GM10248 (cell line): ENCODE measurements at regions not wholly inside any gene's neighbourhood (a gene's known extent, or its start where the extent isn't known, plus 50 kb on each side); places are given as distances from the start of the nearest gene placed in this dataset.

ENCODE experiments used
- CTCF ChIA-PET: fragments of 300-600 bp; sonication (Branson Sonifier 250); formaldehyde crosslinking; extraction: SDS; loops from one replicate; lab custom pipeline; 2021; ENCODE audit warnings: antibody characterized with exemption; lab: Yijun Ruan, JAX
- POLR2A ChIA-PET: fragments of 350-650 bp; sonication (Branson Sonifier 250); formaldehyde crosslinking; extraction: SDS; loops from one replicate; lab custom pipeline; 2020; ENCODE audit warnings: antibody characterized with exemption; lab: Yijun Ruan, JAX
- DNase-seq: peaks from one replicate; pipeline ENCODE4 v3.0.0; 2012; ENCODE audit errors: extremely low spot score
- TF ChIP-seq, protein P1 (sequence below): IDR thresholded peaks from 2 replicates; pipeline ENCODE4 v1.5.1; 2012; ENCODE audit warnings: mild to moderate bottlenecking, low read depth; ENCODE audit errors: extremely low read depth, missing control alignments, control extremely low read depth

DNA sequence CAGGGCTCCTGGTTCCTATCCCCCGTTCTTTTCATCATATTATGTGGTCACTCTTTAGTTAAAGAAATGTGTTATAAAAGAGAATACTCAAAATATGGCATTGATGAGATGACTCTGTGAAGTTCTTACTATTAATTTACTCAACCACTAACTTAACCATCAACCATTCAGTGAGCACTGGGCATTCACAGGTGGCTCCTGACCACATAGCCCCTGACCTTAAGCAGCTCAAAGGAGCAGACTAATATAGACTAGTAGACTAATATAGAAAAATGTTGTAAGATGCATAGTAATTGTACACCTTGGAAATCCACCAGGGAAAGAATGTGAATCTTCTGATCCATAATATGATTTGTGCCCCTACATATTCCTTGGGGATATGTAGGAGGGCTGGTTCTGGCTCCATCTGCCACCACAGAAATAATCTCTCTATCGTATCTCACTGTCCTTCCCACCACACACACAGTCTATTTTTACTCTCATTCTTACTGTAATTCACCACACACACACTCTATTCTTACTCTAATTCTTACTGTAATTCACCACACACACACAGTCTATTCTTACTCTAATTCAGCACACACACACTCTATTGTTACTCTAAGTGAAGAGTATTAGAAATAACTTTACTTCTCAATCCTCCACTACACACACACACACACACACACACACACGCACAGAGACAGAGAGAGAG lies 188.9 kb upstream of the ITGA4 start:
- ChIA-PET POLR2A (no interaction called here), CTCF (interaction anchor here (1.4 to 1.6 kb wide), 2 partner anchors 14 to 22 kb away, joined by 3 to 4 read pairs; no protein-coding TSS in a partner anchor)
- no peak for DNase-seq
- TF ChIP-seq, protein P1, sequence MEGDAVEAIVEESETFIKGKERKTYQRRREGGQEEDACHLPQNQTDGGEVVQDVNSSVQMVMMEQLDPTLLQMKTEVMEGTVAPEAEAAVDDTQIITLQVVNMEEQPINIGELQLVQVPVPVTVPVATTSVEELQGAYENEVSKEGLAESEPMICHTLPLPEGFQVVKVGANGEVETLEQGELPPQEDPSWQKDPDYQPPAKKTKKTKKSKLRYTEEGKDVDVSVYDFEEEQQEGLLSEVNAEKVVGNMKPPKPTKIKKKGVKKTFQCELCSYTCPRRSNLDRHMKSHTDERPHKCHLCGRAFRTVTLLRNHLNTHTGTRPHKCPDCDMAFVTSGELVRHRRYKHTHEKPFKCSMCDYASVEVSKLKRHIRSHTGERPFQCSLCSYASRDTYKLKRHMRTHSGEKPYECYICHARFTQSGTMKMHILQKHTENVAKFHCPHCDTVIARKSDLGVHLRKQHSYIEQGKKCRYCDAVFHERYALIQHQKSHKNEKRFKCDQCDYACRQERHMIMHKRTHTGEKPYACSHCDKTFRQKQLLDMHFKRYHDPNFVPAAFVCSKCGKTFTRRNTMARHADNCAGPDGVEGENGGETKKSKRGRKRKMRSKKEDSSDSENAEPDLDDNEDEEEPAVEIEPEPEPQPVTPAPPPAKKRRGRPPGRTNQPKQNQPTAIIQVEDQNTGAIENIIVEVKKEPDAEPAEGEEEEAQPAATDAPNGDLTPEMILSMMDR, result no peak

DNA sequence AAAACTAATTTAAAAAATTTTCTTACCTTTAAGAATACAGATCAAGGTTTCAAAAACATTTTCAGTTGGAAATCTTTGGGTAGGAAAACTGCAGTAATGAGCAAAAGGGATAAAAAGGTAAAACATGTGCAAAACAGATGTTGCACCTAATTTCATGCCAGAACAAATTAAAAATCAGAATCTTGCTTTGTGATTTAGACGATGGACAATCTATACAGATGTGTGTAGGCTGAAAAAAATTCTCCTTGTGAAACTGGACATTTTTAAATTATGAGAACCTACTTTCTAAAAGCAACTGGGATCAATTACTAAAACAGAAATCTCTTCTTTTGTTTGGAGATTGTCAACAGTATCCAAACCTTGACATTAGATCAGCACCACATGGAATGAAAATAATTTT lies 183.2 kb upstream of the ITGA4 start:
- DNase-seq, result no peak
- TF ChIP-seq, protein P1, result no peak
- CTCF ChIA-PET, result interaction anchor here (1.8 kb wide), 1 partner anchor 36 kb away, joined by 5 read pairs; no protein-coding TSS in a partner anchor
- POLR2A ChIA-PET, result no interaction called here

DNA sequence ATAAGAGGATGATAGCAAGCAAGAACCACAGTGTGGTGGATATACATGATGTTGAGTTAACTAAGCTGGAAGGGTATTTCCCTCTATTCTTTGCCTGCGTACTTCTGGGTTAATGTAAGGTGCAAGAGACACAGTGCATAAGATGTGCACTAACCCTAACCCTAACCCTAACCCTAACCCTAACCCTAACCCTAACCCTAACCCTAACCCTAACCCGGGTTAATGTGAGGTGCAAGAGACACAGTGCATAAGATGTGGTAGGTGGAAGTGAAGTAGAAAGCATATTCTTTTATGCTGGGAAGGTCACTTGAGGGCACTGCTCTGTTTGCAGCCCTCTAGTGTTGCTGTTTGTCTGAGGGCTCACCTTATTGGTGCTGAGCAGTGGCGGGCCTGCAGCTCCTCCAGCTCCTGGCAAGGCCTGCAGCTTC lies 181.5 kb upstream of the ITGA4 start:
- DNase-seq, result no peak
- ChIA-PET CTCF (interaction anchor here (0.7 to 1.6 kb wide), 5 partner anchors 26 to 181 kb away, joined by 3 to 4 read pairs (median 3); partner anchors contain the start of gene ITGA4), POLR2A (no interaction called here)
- TF ChIP-seq, protein P1, result no peak

DNA sequence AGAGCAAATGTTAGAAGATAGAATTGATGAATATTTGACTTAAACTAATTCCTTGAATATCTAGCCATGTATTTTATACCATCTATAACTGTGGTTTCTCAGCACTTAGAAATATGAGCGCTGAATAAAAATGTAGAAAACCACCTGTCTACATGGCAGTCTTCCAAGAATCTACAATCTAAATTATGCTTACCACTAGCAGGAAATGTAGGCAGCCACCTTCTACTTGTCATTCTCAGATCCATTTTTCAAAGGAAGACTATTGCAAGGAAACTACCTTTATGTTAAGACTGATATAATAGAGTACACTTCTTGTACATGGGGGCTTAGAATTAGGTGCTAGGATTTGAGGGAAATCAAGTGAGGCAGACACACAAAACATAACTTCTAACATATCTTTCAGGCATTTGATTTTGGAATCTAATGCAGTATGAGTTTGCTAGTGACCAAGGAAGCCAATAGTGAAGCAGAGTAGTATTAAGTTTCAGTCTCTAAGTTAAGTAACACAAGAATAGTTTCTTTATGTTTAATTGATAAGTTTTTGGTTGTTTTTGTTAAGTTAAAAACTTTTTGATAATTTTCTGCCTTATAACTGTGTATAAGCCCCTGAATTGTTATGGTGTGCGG lies 175.9 kb upstream of the ITGA4 start:
- TF ChIP-seq, protein P1, result no peak
- ChIA-PET POLR2A (no interaction called here), CTCF (interaction anchor here (0.8 to 1.0 kb wide), 2 partner anchors 10 to 47 kb away, joined by 3 read pairs; no protein-coding TSS in a partner anchor)
- DNase-seq, result no peak

DNA sequence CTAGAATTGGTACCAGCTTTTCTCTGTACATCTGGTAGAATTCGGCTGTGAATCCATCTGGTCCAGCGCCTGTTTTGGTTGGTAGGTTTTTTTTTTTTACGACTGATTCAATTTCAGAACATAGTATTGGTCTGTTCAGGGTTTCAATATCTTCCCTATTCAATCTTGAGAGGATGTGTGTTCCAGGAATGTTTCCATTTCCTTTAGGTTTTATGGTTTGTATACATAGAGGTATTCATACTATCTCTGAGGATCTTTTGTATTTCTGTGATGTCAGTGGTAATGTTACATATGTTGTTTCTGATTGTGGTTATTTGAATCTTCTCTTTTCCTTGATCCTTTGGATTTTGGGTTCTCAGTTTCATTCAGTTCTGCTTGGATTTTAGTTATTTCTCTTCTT lies 172.1 kb upstream of the ITGA4 start:
- CTCF ChIA-PET, result no interaction called here
- TF ChIP-seq, protein P1, result no peak
- POLR2A ChIA-PET, result no interaction called here
- no peak for DNase-seq

DNA sequence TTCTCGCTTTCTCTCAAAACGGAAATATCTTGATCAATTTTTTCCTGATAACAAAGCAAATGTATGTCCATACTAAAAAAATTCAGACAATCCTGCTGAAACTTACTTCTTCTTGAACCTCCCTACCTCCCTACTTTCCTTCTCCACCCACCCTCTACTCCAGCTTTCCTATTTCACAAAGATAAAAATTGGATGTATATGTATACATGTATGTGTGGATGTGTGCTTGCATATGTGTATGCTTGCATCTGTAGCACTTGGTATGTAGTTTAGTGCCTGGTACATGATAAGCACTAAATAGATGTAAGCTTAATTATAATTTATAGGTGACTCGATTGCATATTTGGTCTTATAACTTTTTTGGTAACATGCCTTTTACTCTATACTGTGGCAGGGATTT lies 167.5 kb upstream of the ITGA4 start:
- POLR2A ChIA-PET, result no interaction called here
- TF ChIP-seq, protein P1, result no peak
- DNase-seq, result no peak
- CTCF ChIA-PET, result interaction anchor here (0.8 kb wide), 1 partner anchor 12 kb away, joined by 3 read pairs; no protein-coding TSS in a partner anchor
